H9 (cell line): ENCODE measurements at regions not wholly inside any gene's neighbourhood (a gene's known extent, or its start where the extent isn't known, plus 50 kb on each side); places are given as distances from the start of the nearest gene placed in this dataset.

Source experiments
- DNase-seq: peaks from one replicate; pipeline ENCODE4 v3.0.0-alpha.2; 2017
- H2AFZ ChIP-seq: one replicate; pipeline ENCODE4 v1.6.1; 2013; ENCODE audit warnings: mild to moderate bottlenecking, low read length, control low read depth, moderate library complexity
- H2AK5ac ChIP-seq: 2 replicates; pipeline ENCODE4 v1.6.1; 2013; ENCODE audit warnings: low read length, control low read depth, mixed read lengths; ENCODE audit not compliant: insufficient read length
- H2BK120ac ChIP-seq: one replicate; pipeline ENCODE4 v1.6.1; 2013; ENCODE audit warnings: low read depth, mild to moderate bottlenecking, low read length, control low read depth, inconsistent platforms; ENCODE audit not compliant: poor library complexity, severe bottlenecking
- H2BK12ac ChIP-seq: 2 replicates; pipeline ENCODE4 v1.6.1; 2013; ENCODE audit warnings: low read length, control low read depth, mixed read lengths, low read depth; ENCODE audit not compliant: insufficient read length
- H2BK15ac ChIP-seq: 2 replicates; pipeline ENCODE4 v1.6.1; 2013; ENCODE audit warnings: low read depth, low read length, control low read depth
- H2BK20ac ChIP-seq: one replicate; pipeline ENCODE4 v1.6.1; 2013; ENCODE audit warnings: low read depth, mild to moderate bottlenecking, low read length, control low read depth, inconsistent platforms; ENCODE audit not compliant: poor library complexity, severe bottlenecking
- H2BK5ac ChIP-seq: 2 replicates; pipeline ENCODE4 v1.6.1; 2013; ENCODE audit warnings: low read length, control low read depth, mixed read lengths; ENCODE audit not compliant: insufficient read length
- H3K14ac ChIP-seq: 2 replicates; pipeline ENCODE4 v1.6.1; 2013; ENCODE audit warnings: low read length, control low read depth; ENCODE audit not compliant: insufficient read depth
- H3K18ac ChIP-seq: 2 replicates; pipeline ENCODE4 v1.6.1; 2013; ENCODE audit warnings: low read depth, mild to moderate bottlenecking, mixed read lengths, low read length, control low read depth; ENCODE audit not compliant: insufficient read length
- H3K23ac ChIP-seq: 2 replicates; pipeline ENCODE4 v1.6.1; 2013; ENCODE audit warnings: low read length, control low read depth, mixed read lengths, low read depth; ENCODE audit not compliant: insufficient read length
- H3K23me2 ChIP-seq: 2 replicates; pipeline ENCODE4 v1.6.1; 2013; ENCODE audit warnings: low read depth, mild to moderate bottlenecking, mixed read lengths, low read length, control low read depth; ENCODE audit not compliant: insufficient read length, poor library complexity, severe bottlenecking
- H3K27ac ChIP-seq: 2 replicates; pipeline ENCODE4 v1.5.1; 2013; ENCODE audit warnings: low read length, control low read depth, mixed read lengths, low read depth; ENCODE audit not compliant: insufficient read length
- H3K27me3 ChIP-seq: 2 replicates; pipeline ENCODE4 v1.6.1; 2013; ENCODE audit warnings: low read length, control low read depth, inconsistent platforms; ENCODE audit not compliant: insufficient read depth
- H3K4ac ChIP-seq: 2 replicates; pipeline ENCODE4 v1.6.1; 2013; ENCODE audit warnings: low read depth, mild to moderate bottlenecking, control low read depth, inconsistent platforms, low read length, moderate library complexity
- H3K4me1 ChIP-seq: 2 replicates; pipeline ENCODE4 v1.6.1; 2013; ENCODE audit warnings: low read length, control low read depth, inconsistent platforms; ENCODE audit not compliant: insufficient read depth
- H3K4me2 ChIP-seq: 2 replicates; pipeline ENCODE4 v1.6.1; 2013; ENCODE audit warnings: low read length, control low read depth, mixed read lengths; ENCODE audit not compliant: insufficient read length, insufficient read depth
- H3K56ac ChIP-seq: 2 replicates; pipeline ENCODE4 v1.6.1; 2013; ENCODE audit warnings: low read depth, mild to moderate bottlenecking, mixed read lengths, low read length, control low read depth; ENCODE audit not compliant: insufficient read length
- H3K79me1 ChIP-seq: 2 replicates; pipeline ENCODE4 v1.6.1; 2013; ENCODE audit warnings: low read depth, mild to moderate bottlenecking, moderate library complexity, low read length, control low read depth, inconsistent platforms; ENCODE audit not compliant: insufficient read depth, poor library complexity, severe bottlenecking
- H3K79me2 ChIP-seq: 2 replicates; pipeline ENCODE4 v1.6.1; 2013; ENCODE audit warnings: low read length, control low read depth, inconsistent platforms; ENCODE audit not compliant: insufficient read depth
- H3K9ac ChIP-seq: 2 replicates; pipeline ENCODE4 v1.6.1; 2013; ENCODE audit warnings: low read length, control low read depth, mixed read lengths; ENCODE audit not compliant: insufficient read length; ENCODE audit errors: extremely low read depth
- H3K9me3 ChIP-seq: one replicate; pipeline ENCODE4 v1.6.1; 2013; ENCODE audit warnings: low read depth, low read length, inconsistent platforms; ENCODE audit not compliant: control insufficient read depth
- H3T11ph ChIP-seq: one replicate; pipeline ENCODE4 v1.6.1; 2013; ENCODE audit warnings: mild to moderate bottlenecking, low read length, control low read depth, inconsistent platforms
- H4K20me1 ChIP-seq: one replicate; pipeline ENCODE4 v1.6.1; 2013; ENCODE audit not compliant: control insufficient read depth, insufficient read length, insufficient read depth
- H4K5ac ChIP-seq: 2 replicates; pipeline ENCODE4 v1.6.1; 2013; ENCODE audit warnings: low read depth, mild to moderate bottlenecking, mixed read lengths, low read length, control low read depth; ENCODE audit not compliant: insufficient read length
- H4K8ac ChIP-seq: replicated peaks from 2 replicates; pipeline ENCODE4 v1.6.1; 2013; ENCODE audit warnings: low read length, control low read depth, mixed read lengths, low read depth; ENCODE audit not compliant: insufficient read length
- H4K91ac ChIP-seq: 2 replicates; pipeline ENCODE4 v1.6.1; 2013; ENCODE audit warnings: low read depth, mild to moderate bottlenecking, moderate library complexity, mixed read lengths, low read length, control low read depth; ENCODE audit not compliant: insufficient read length
- H3K27ac Mint-ChIP-seq, 3 experiments: 2 replicates in 2 of 3; 3 replicates in 1 of 3; pipeline ENCODE4 v1.8.0; 2020 to 2021; ENCODE audit warnings: mixed read lengths in 3 of 3, mild to moderate bottlenecking in 1 of 3, moderate library complexity in 1 of 3
- H3K27me3 Mint-ChIP-seq: 2 replicates; pipeline ENCODE4 v1.8.0; 2021; ENCODE audit warnings: low read depth, mild to moderate bottlenecking, moderate library complexity, mixed read lengths
- H3K36me3 Mint-ChIP-seq, 3 experiments: 2 replicates in 2 of 3; 3 replicates in 1 of 3; pipeline ENCODE4 v1.8.0; 2020 to 2021; ENCODE audit warnings: low read depth in 3 of 3, mixed read lengths in 3 of 3; ENCODE audit not compliant: insufficient read depth in 1 of 3
- H3K4me1 Mint-ChIP-seq, 2 experiments: 2 replicates each; pipeline ENCODE4 v1.8.0; 2020; ENCODE audit warnings: mixed read lengths in 2 of 2
- H3K4me3 Mint-ChIP-seq, 2 experiments: 2 replicates in 1 of 2; 3 replicates in 1 of 2; pipeline ENCODE4 v1.8.0; 2020 to 2021; ENCODE audit warnings: mild to moderate bottlenecking in 2 of 2, mixed read lengths in 2 of 2, moderate library complexity in 1 of 2
- H3K9me3 Mint-ChIP-seq, 2 experiments: 2 replicates in 1 of 2; 3 replicates in 1 of 2; pipeline ENCODE4 v1.8.0; 2020; ENCODE audit warnings: mild to moderate bottlenecking in 2 of 2, mixed read lengths in 2 of 2, moderate library complexity in 1 of 2
- CTCF ChIP-seq: fragments of 200-600 bp; sonication (generic); conservative IDR thresholded peaks from 3 replicates; pipeline ENCODE4 v1.8.0; 2021; ENCODE audit warnings: antibody characterized with exemption, mild to moderate bottlenecking
- WGBS: extraction: QIAGEN DNeasy Blood & Tissue Kit; methylation state at CpG from one replicate; pipeline ENCODE4 v1.1.7; 2013; ENCODE audit warnings: missing lambda C conversion rate, low lambda C conversion rate, mixed read lengths; ENCODE audit not compliant: insufficient read length; ENCODE audit errors: extremely low coverage; 5-methylcytosine and 5-hydroxymethylcytosine counted together

GRCh38 chr22:47795477-47796127, 1033.2 kb downstream of the TBC1D22A start:
- peak; percentile 50; the same call in 2 of the 3 replicates for TF ChIP-seq CTCF
- no peak overlapping the region for H2BK20ac ChIP-seq
- no peak overlapping the region for H3K4me2 ChIP-seq
- no CpG with 5 or more reads among the region's 10 CpGs for WGBS
- H2BK5ac ChIP-seq: no peak overlapping the region
- no peak overlapping the region for H3K9ac ChIP-seq
- no peak overlapping the region for H3K4me3 Mint-ChIP-seq
- H2AFZ ChIP-seq: no peak overlapping the region
- H3K27me3 ChIP-seq: no peaks in the 10 kb centered on the region
- H3K36me3 Mint-ChIP-seq: no peaks in the 10 kb centered on the region
- H4K5ac ChIP-seq: no peak overlapping the region
- H3K79me1 ChIP-seq: no peaks in the 10 kb centered on the region
- no peak overlapping the region for H4K8ac ChIP-seq
- DNase-seq: peak; percentile 43
- no peaks in the 10 kb centered on the region for H3K79me2 ChIP-seq
- peaks cover 2 to 3% of the 10 kb centered on the region in 2 experiments; a peak in 3 of 5 replicates for H3K9me3 Mint-ChIP-seq
- no peak overlapping the region for H3K56ac ChIP-seq
- no peak overlapping the region for H3K14ac ChIP-seq
- H3K4me1 ChIP-seq: no peaks in the 10 kb centered on the region
- H3K23ac ChIP-seq: no peak overlapping the region
- H2BK15ac ChIP-seq: no peak overlapping the region
- H3K27me3 Mint-ChIP-seq: peaks cover 11% of the 10 kb centered on the region; the same call in 1 of the 2 replicates
- no peak overlapping the region for H2BK120ac ChIP-seq
- no peak overlapping the region for H3K27ac ChIP-seq
- no peak overlapping the region for H3K18ac ChIP-seq
- no peaks in the 10 kb centered on the region for H3K9me3 ChIP-seq
- H3K27ac Mint-ChIP-seq: no peak overlapping the region
- no peak overlapping the region for H3T11ph ChIP-seq
- no peak overlapping the region for H2AK5ac ChIP-seq
- H4K20me1 ChIP-seq: no peaks in the 10 kb centered on the region
- H2BK12ac ChIP-seq: no peak overlapping the region
- no peaks in the 10 kb centered on the region for H3K4me1 Mint-ChIP-seq
- no peak overlapping the region for H4K91ac ChIP-seq
- no peaks in the 10 kb centered on the region for H3K23me2 ChIP-seq
- H3K4ac ChIP-seq: no peak overlapping the region
